ENCODE measurements at regions not wholly inside any gene's neighbourhood (a gene's known extent, or its start where the extent isn't known, plus 50 kb on each side); places are given as distances from the start of the nearest gene placed in this dataset.

DNA sequence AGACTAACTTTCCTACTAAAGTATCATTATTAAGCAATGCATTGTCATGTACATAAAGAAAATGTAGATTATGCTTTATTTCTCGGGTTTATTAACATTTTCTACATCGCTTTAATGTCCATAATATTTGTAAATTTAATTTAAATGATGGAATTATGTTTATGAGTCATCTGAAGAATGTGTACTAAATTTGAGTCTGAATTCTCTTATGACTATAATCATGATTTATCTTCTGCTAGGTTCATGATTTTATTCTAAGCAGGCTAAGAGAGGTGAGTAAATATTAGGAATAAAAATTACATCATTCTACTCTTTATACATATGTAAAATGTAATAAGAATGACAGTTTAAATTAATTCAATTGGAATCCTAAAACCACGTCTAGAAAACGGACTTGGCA, 206.3 kb upstream of the NOL4 start:
- H2BK5ac ChIP-seq (ENCODE audit: low read depth, low read length, poor library complexity, severe bottlenecking) = no peak overlapping the region
- no peak overlapping the region for H3K4me3 ChIP-seq (ENCODE audit: insufficient read depth, low read depth, low read length)
- no peak overlapping the region for H3K56ac ChIP-seq (ENCODE audit: extremely low read depth, insufficient read depth, low read length)
- H4K8ac ChIP-seq (ENCODE audit: low read depth in 2 of 2, low read length in 2 of 2) = no peak overlapping the region
- no CpG with 5 or more reads among the region's 4 CpGs for WGBS, 2 experiments (ENCODE audit: extremely low coverage in 2 of 2, insufficient read length in 1 of 2)
- no peaks in the 10 kb centered on the region for H3K79me1 ChIP-seq (ENCODE audit: low read depth in 1 of 2, low read length in 2 of 2)
- no peak overlapping the region for H2AK5ac ChIP-seq (ENCODE audit: low read depth, low read length)
- H4K5ac ChIP-seq (ENCODE audit: low read depth, low read length) = no peak overlapping the region
- H3K14ac ChIP-seq (replicated peaks; ENCODE audit: low read depth, low read length) = no peak overlapping the region
- POLR2A ChIA-PET (ENCODE audit: unreplicated experiment) = no interaction called here
- H3K27me3 ChIP-seq (ENCODE audit: control insufficient read depth, insufficient read depth, low read length) = no peaks in the 10 kb centered on the region
- no peak overlapping the region for H2BK120ac ChIP-seq (ENCODE audit: low read depth, low read length)
- BruUV-seq (replicated peaks) = no TSS peak
- no peak overlapping the region for H2AK9ac ChIP-seq (replicated peaks; ENCODE audit: low read depth, low read length, poor library complexity)
- DNase-seq (no peak), ATAC-seq (ENCODE audit: low read depth) (no peak)
- H3K4ac ChIP-seq (ENCODE audit: low read depth, low read length) = no peak overlapping the region
- H3K18ac ChIP-seq (ENCODE audit: low read depth, low read length) = no peak overlapping the region
- no peaks in the 10 kb centered on the region for H3K9me3 ChIP-seq (ENCODE audit: control insufficient read depth, insufficient read depth, low read length)
- no peak overlapping the region for H3K23ac ChIP-seq (ENCODE audit: low read depth, low read length)
- in situ Hi-C loops (cut with MboI; ENCODE audit: low sequenced_read_pairs) (no loop called here), intact Hi-C loops (cut with micrococcal nuclease) (no loop called here), dilution Hi-C loops (cut with HindIII; ENCODE audit: low sequenced_read_pairs, unreplicated experiment) (no loop called here)
- H4K20me1 ChIP-seq (ENCODE audit: insufficient read depth, low read length) = no peaks in the 10 kb centered on the region
- no peak overlapping the region for H3K4me2 ChIP-seq (ENCODE audit: low read depth, low read length)
- no peak overlapping the region for H2BK15ac ChIP-seq (ENCODE audit: low read depth, low read length)
- H3K36me3 ChIP-seq (ENCODE audit: control insufficient read depth, insufficient read depth, low read length) = no peaks in the 10 kb centered on the region
- no peak overlapping the region for H4K91ac ChIP-seq (ENCODE audit: insufficient read depth, low read depth, low read length)
- H3K27ac ChIP-seq (ENCODE audit: insufficient read depth, low read length) = no peak overlapping the region
- H3K9ac ChIP-seq (ENCODE audit: low read depth, low read length) = no peak overlapping the region
- H2AFZ ChIP-seq (replicated peaks; ENCODE audit: low read length, poor library complexity) = no peak overlapping the region
- TF ChIP-seq RAD21 (IDR thresholded peaks at IDR 0.05; ENCODE audit: low read length) (no peak), BHLHE40 (IDR thresholded peaks at IDR 0.05; ENCODE audit: low read depth, low read length) (no peak), CHD1 (IDR thresholded peaks at IDR 0.05; ENCODE audit: low read depth, low read length) (no peak), MAFK (IDR thresholded peaks at IDR 0.05; ENCODE audit: low read depth, low read length) (no peak), RFX5 (IDR thresholded peaks at IDR 0.05; ENCODE audit: low read depth, low read length) (no peak), POLR2A (IDR thresholded peaks at IDR 0.05; ENCODE audit: low read depth, low read length) (no peak), MXI1 (IDR thresholded peaks at IDR 0.05; ENCODE audit: borderline replicate concordance, low read depth, low read length) (no peak), RCOR1 (IDR thresholded peaks at IDR 0.05; ENCODE audit: insufficient replicate concordance, low read length) (no peak), CEBPB (IDR thresholded peaks at IDR 0.05; ENCODE audit: low read depth, low read length) (no peak), SMC3 (IDR thresholded peaks at IDR 0.05; ENCODE audit: low read depth, low read length) (no peak), FOS (IDR thresholded peaks at IDR 0.05; ENCODE audit: low read depth, low read length) (no peak), MAZ (IDR thresholded peaks at IDR 0.05; ENCODE audit: borderline replicate concordance, low read depth, low read length) (no peak), NFE2L2 (IDR thresholded peaks at IDR 0.05; ENCODE audit: low read depth, low read length) (no peak)
- TF ChIP-seq, protein P1, sequence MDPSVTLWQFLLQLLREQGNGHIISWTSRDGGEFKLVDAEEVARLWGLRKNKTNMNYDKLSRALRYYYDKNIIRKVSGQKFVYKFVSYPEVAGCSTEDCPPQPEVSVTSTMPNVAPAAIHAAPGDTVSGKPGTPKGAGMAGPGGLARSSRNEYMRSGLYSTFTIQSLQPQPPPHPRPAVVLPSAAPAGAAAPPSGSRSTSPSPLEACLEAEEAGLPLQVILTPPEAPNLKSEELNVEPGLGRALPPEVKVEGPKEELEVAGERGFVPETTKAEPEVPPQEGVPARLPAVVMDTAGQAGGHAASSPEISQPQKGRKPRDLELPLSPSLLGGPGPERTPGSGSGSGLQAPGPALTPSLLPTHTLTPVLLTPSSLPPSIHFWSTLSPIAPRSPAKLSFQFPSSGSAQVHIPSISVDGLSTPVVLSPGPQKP (IDR thresholded peaks at IDR 0.05; ENCODE audit: borderline replicate concordance, low read depth, low read length) = no peak
- TF ChIP-seq, protein P2, sequence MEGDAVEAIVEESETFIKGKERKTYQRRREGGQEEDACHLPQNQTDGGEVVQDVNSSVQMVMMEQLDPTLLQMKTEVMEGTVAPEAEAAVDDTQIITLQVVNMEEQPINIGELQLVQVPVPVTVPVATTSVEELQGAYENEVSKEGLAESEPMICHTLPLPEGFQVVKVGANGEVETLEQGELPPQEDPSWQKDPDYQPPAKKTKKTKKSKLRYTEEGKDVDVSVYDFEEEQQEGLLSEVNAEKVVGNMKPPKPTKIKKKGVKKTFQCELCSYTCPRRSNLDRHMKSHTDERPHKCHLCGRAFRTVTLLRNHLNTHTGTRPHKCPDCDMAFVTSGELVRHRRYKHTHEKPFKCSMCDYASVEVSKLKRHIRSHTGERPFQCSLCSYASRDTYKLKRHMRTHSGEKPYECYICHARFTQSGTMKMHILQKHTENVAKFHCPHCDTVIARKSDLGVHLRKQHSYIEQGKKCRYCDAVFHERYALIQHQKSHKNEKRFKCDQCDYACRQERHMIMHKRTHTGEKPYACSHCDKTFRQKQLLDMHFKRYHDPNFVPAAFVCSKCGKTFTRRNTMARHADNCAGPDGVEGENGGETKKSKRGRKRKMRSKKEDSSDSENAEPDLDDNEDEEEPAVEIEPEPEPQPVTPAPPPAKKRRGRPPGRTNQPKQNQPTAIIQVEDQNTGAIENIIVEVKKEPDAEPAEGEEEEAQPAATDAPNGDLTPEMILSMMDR (conservative IDR thresholded peaks at IDR 0.05; ENCODE audit: low read depth, low read length) = no peak
- TF ChIP-seq, protein P3, sequence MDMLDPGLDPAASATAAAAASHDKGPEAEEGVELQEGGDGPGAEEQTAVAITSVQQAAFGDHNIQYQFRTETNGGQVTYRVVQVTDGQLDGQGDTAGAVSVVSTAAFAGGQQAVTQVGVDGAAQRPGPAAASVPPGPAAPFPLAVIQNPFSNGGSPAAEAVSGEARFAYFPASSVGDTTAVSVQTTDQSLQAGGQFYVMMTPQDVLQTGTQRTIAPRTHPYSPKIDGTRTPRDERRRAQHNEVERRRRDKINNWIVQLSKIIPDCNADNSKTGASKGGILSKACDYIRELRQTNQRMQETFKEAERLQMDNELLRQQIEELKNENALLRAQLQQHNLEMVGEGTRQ (IDR thresholded peaks at IDR 0.05; ENCODE audit: low read depth, low read length) = no peak
- H3K9me1 ChIP-seq (ENCODE audit: insufficient read depth, low read length) = no peaks in the 10 kb centered on the region
- no peaks in the 10 kb centered on the region for H3K4me1 ChIP-seq (ENCODE audit: control insufficient read depth, insufficient read depth, low read length)
- CTCF ChIA-PET = no interaction called here
- H2BK20ac ChIP-seq (ENCODE audit: low read depth, low read length) = no peak overlapping the region
